Suppressor macrophage treated with lipopolysaccharide for 1 hour (primary cell): ENCODE measurements at regions not wholly inside any gene's neighbourhood (a gene's known extent, or its start where the extent isn't known, plus 50 kb on each side); places are given as distances from the start of the nearest gene placed in this dataset.

Experiments used
- DNase-seq, 3 donors: peaks; one replicate each; pipeline ENCODE4 v3.0.0-alpha.2; 2020 to 2022

DNA sequence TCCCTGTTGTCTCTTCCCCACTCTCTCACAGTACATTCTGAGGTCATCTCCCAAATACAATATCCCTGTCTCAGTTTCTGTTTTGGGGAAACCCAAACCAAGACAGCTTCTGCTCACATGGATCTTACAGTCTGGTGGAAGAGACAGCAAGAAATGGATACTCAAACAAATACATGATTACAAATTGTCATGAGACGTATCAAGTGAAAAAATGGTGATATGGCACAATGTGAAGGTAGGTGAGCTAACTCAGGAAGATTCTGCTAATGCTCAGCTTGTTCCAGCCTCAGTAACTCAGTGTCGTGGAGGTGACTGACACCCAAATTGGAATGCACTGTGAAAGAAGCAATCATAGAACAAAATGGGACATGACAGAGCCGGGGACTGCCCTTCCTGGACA, 68.3 kb downstream of the CHST1 start:
- DNase-seq = peak in 1 of 3 donors; percentile 4

DNA sequence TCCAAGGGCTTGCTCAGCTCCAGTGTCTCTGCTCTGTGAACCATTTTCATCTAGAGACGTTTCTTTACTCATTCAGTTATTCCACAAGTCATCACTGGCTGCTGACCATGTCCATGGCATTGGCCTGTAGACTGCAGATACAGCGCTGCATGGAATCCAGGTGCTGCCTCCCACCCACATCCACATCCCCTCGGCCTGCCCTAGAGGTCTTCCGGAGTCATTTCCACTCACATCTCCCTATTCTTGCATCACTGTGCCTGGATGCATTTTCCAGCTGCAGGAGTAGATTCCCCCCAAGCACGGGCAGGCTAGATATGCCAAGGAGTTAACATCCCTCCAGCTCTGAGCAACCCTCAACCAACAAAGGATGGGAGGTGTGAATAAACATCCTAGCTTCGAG, 68.9 kb downstream of the CHST1 start:
- DNase-seq = no peak

DNA sequence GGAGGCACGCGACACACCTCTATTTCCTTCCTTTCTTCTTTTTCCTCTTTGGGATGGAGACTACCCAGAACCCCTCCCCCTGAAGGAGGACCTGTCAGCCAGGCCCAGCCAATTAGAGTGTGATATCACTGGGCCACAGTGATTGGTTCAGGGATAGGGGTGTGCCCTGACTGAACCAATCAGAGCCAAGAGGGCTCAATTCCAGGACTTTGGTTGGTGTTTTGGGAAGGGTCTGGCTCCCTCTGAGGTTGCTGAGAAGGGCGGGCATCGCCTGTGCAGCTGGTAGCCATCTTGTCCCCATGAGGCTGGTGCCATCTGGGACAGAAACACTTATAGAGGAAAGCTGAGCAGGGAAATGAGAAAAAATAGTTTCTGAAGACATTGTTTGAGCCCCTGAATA, 71.4 kb downstream of the CHST1 start:
- DNase-seq = no peak

DNA sequence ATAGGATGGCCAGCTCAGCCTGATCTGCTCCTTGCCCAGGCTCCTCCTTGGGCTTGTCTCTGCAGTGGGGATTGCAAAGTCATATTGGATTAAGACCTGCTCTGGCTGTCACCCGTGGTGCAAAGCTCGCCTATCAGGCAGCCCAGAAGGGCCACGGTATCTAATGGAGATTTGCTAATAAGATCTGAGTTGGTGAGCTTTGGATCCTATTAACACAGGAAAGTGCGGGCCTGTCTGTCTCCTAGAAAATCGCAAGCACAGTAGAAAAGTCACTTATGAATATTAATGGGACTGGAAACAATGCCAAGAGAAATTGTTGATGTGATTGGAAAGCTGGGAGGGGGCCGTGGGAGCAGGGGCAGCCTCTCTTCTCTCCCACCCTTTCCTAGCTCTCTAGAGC, 72.8 kb downstream of the CHST1 start:
- DNase-seq = no peak

DNA sequence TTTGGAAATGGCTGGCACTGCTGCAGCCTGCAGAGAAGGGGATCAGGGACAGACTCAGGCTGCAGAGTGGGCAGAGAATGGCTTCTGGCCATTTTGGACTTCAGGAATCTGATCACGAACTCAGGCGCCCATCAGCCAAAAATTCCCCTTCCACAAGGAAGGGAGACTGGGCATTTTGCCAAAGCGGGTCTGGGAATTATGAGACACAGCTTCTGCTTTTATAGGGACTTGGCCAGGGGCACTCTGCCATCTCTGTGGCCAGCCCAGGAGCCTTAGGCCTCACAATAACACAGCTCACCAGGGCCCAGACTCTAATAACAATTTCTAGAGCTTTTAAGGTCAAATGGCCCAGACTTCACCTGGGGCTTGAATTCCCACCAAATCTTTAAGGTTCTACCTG, 74.7 kb downstream of the CHST1 start:
- peak in 1 of 3 donors; percentile 39 for DNase-seq

DNA sequence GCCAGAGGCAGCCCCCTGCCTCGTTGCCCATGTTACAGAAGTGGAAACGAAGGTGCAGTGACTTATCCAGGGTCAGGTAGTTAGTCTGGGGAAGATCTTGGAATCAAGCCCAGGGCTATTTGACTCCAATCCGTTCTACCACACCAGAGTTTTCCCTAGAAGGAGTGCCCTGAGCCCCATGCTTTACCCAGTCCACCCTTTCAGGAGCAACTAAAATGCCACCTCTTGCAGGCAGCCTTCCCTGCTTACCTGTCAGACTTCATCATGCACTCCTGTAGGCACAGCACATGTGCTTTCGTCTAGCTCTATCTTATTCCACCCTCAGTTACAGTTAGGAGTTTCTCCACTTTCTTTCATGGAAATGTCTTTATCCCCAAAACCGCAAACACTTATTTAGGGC, 80.2 kb downstream of the CHST1 start:
- DNase-seq = no peak

DNA sequence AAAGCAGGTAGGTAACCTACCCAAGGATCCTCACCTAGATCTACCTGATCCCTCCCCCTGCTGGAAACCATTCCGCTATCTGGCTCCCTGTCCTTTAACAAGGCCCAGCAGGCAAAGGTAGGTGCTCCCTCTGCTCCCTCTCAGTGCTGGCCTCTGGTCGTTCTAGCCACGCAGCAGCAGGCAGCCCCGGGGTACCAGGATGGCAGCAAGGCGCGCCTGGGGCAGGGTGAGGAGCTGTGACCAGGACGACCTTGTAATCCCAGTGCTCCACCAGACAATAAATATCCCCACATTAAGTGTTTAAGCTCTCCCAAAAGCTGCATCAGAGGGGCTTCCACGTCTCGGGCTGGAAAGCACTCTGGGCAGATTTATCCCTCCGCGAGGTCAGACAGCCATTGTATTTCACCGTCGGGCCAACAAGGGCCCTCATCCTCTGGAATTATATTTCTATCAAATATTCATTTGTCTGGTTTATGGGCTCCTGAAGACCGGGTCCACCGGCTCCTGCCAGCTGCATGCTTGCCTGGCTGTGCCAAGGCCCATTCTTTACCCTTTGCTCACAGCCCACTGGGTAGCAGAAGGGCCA, 81.3 kb downstream of the CHST1 start:
- DNase-seq = no peak

DNA sequence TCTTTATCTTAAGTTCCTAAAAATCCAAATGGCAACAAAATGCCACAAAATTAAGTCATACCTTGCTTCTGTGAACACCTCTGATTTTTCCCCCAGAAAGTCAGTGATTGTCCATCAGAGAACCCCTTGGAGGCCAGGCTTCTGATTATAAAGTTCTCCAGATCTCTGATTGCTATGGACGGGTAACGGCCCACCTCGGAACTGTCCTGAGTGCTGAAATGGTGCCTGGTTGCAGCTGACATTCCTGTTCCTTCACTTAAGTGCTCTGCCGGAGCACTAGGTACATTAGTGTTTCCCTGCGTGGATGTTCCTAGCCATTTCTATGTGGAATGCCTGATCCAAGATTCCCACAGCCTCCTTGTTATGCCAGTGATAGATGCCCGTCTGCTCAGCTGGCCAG, 85.0 kb downstream of the CHST1 start:
- DNase-seq = peak in 1 of 3 donors; percentile 27

DNA sequence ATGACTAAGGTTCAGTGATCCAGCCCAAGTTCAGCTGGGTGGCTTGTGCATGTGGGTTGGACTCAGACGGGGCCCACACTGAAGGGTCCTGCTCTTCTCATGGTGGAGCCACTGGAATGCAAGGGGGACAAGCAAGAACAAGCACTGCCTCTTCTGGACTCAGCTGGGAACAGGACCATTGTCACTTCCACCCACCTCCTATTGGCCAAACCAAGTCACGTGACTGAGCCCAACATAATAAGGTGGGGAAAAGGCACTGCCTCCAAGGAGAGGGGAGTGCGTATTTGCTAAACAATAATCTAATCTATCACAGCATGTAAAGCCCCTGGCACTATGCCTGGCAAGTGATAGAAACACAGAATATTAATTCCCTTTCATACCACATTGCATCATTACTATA, 87.1 kb downstream of the CHST1 start:
- no peak for DNase-seq

DNA sequence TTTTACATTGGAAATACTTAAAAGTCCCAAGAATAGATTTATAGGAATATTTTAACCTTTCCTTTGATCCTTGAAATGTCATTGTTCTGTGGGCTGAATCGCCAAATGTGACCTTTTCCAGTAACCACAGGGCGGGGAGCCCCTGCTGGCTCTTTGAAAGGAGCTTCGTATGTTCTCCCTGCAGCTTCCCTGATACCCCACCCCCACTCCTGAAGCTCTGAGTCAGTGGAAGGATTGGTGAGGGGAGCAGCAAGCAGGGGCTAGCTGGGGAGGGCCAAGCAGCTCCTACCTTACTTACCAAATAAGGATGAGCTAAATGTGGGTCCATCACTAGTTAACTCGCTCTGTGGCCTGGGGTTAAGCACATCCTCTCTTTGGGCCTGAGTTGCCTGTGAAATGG, 87.7 kb downstream of the CHST1 start:
- DNase-seq = no peak

DNA sequence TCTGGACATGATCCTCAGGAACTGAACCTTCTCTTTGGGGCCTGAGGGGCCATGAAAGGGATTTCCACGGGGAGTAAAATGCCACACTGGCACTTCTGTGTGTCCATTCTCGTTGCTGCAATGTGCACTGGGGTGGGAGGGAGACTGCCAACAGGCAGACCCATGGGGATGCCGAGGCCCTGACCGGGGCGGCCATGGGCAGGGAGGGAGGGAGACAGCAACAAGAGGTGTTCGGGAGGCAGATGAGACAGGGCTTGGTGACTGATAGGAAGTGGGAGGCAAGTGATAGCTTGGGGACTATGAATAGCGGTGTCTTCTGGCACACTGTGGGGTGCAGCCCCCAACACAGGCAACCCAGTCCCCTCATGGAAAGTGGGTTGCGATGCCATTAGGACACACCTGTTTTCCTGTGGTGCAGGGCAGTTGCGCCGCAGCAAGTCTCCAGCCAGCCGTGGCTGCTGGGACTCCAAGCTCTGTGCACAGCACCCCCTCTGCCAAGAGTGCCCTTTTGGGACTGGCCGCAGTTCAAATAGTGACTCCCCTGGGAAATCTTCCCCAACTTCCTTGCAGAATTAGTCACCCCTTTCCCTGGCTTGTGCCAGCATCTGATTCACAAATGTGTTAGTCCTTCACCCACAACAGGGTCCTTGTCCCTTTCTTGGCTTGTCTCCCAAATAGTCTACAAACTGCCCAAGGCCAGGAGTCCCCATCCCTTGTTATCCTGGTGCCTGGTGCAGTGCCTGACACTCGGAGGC, 88.8 kb downstream of the CHST1 start:
- no peak for DNase-seq

DNA sequence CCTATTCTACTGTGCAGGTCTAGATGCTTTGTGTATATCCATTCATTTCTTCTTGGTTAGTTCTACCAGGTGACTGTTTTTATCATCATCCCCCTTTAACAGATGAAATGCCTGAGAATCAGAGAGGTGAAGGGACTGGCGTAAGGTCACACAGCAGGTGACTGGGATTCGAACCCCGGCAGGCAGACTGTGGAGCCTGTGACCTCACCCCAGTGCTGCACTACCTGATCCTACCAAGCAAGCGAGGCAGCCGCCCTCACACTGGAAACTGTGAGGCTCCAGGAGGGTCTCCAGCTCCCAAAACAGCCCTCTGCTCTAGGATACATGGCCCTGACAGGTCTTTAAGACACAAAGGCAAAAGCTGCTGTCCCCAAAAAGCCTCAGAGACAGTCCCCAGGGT, 91.7 kb downstream of the CHST1 start:
- no peak for DNase-seq

DNA sequence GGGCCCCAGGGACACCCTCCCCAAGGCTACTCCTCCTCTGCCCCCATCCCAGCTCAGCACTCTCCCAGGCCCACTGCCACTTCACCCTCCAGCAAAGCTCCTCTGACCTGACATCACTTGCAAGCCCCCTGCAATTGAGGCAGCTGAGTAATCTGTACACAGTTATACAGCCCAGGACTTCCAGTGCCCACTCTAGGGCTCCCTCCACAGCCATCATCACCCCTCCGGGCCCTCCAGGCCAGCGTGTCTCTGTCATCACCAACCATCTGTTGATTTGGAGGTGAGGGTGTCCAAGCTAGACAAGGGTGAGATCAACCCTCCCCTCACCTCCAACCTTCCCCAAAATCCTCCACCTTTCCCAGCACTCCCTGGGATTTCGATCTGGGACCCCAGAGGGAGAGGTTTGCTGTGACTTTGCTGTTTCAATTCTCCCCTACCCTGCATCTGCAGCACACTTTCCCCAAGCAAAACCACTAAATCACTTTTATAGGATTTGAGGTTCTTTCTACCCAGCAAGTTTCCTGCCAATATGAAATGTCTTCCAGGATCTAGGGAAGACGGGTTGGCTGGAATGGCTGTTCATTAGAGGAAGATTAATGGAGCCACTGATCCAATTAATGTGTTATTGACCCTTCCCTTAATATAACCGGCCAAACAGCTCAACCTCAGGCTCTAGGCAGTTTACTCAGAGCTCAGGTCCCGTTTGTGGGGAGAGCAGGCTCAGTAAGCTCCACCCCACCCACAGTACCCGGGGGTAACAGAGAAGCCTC, 92.9 kb downstream of the CHST1 start:
- DNase-seq = no peak

DNA sequence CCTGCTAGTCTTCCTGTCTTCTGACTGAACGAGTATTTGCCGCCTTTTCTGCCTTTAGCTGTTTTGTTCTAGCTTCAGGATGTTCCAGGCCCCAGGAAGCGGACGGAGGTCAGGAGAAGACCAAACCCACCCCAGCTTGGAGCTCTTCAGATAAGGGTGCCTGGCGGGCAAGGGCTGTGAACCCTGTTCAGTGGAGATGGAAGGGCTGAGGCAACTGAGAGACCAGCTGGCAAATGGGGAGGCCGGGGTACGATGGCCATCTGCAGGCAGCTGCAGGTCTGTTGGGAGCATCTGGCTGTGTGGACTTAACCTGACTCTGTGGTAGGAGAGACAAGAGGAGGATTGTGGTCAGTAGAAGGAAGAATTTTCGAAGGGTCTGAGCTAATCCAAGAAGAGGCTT, 95.6 kb downstream of the CHST1 start:
- DNase-seq = no peak

DNA sequence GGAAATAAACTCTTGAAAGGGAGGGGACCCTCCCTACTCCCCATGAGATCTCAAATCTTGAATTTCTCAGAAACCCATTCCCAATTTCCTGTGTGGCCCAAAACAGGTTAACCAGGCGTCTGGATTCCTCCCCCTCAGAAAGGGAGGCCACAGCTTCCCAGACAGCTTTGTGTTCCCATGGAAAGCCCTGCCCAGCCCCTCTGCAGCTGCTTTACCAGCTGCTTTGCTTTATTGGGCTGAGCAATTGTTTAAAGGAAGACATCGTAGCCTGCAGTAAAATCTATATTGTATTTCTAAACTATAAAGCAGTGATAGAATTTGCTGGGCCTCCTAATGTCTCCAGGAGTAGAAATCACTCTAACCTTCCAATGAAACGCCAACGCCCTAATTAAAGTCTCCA, 97.4 kb downstream of the CHST1 start:
- DNase-seq = no peak

DNA sequence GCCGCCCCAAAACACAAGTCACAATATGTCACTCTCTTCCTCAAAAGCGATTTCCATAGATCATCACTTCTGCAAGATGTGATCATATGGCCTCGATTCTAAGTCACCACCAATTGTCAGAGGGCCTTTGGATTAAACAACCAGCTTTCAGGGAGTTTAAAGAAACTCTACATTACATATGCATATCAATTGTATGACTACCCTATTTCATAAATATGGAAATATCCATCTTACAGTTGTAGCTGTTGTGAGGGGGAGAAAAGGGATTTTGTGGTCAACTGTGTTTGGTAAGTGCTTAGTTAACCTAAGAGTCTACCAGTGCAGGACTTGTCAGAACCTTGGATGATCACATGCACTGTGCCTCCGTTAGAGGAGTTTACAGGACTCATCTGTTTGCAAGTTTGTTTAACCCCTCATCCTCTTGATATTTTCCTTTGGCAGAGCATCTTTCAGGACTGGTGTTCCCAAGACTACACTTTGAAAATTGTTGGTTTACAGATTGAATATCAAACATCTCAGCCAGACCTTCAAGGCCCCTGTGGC, 99.9 kb downstream of the CHST1 start:
- DNase-seq = peak; percentile 28 to 67 (median 44)

DNA sequence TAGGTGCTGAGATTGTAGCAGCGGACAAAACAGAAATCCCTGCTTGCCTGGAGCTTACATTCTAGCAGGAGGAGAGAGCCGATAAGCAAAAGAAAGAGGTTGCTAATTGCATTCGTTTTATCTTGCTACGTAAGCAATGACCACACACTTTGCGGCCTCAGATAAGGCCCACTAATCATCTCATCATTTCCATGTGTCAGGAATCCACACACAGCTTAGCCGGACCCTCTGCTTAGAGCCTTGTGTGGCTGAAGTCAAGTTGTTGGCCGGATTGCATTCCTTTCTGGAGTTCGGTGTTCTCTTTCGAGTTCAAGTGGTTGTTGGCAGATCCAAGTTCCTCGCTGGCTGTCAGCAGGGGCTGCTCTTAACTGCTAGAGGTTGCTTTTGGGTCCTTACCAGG, 101.6 kb downstream of the CHST1 start:
- DNase-seq = no peak

DNA sequence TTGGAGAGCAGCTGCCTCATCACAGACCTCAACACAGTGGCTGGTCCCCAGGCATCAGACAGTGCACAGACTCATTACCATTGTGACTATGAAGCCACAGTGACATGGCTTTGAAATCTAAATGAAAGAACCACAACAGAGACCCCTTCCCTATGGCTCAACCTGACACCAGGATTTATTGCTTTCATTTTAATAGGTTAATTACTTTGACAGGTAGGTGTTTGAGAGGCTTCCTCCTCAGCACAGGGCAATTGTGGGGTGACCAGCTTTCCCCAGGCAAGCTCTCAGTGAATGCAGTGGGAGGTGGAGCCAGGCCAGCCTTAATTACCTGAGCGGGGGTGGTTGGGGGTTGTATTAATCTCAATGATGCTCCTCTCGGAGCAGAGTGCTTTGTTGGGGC, 102.3 kb downstream of the CHST1 start:
- no peak for DNase-seq

DNA sequence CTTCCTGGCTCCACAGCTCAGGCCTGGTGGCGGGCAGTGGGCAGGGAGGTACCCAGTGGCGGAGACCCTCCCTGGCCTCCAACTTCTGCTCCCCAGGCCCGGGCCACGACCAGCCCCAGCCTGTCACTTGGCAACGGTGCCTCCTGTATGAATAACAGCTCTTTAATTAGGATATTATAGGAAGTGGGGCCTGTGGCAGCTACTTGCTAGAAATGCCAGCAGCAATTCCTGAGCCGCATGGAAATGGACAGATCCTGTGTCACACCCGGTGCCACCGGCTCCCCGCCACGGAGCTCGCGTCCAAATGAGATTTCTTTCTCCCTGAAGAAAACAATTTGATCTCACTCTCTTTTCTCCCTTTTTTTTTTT, 104.5 kb downstream of the CHST1 start:
- no peak for DNase-seq

DNA sequence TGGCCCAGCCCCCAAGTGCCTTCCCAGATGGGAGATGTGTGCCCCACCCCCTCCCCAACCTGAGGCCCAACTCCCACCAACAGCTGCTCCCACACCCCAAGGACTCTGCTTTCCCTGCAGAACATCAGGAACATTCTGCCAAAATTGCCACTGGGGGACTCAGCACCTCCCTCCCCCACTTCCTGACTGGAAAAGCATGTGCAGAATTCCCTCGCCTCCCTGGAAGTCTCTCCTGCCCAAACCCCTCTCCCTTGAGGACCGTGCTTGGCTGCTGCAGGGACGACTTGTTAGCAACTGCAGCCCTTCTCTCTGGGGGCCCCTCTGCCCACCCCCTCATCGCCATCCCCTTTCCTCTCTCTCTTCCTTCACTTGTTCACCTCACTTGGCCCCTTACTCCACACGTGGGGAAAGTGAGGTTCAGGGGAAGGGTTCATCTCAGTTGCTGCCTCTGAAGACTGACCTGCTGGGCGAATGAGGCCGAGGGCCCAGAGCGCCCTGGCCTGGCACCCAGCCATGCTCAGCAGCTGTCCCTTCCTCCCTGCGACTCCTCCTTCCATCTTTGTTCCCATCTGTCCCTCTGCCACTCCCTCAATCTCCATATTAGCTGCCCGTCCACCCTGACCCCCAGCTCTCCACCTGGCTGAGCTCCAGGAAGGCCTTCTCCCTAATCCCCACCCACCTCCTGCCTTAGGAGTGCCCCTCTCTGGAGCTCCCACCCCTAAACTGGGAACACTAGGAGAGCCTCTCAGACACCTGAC, 105.1 kb downstream of the CHST1 start:
- no peak for DNase-seq

DNA sequence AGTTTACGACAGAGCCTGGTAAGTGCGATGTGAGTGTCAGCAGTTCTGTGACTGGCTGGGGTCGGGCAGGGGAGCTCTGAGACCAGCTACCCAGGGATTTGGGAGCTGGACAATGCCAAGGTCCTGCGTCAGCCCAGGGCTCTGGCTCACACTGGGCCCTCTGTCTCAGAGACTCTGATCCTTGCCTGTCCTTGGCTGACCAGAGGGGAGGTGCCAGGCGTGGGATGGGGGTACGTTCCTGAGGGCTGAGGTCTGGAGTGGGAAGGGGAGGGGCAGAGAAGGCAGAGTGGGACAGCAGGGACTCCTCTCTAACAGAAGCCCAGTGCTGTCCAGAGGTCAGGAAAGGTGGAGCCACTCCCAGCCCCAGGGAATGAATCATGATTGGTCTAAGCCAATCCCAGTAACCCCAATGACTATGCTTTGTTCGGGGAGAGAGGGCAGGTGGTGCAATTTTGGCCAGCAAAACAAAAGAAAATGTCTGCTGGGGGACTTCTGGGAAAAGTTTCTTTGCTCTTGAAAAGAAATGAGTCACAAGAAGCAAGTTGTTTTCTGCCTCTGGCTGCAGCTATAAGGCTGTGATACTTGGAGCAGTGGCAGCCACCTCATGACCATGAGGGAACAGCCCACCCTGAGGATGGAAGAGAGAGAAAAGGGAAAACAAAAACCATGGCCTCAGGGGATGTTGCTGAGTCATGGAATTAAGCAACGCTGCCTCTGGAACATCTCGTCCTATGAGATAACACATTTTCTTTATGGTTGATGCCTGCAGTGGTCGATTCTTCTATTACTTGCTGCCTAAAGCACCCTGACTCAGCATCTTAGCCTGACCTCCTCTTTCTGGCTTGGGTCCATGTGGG, 108.3 kb downstream of the CHST1 start:
- peak; percentile 43 to 60 (median 43) for DNase-seq
